Smooth muscle cell (in vitro differentiated cells): ENCODE measurements at regions not wholly inside any gene's neighbourhood (a gene's known extent, or its start where the extent isn't known, plus 50 kb on each side); places are given as distances from the start of the nearest gene placed in this dataset.

Experiments
- DNase-seq: peaks from one replicate; lab custom pipeline; 2025; ENCODE audit not compliant: unreplicated experiment; lab: John Stamatoyannopoulos, UW
- H2AFZ ChIP-seq: fragments of 200-600 bp; sonication (generic); 2 replicates; pipeline ENCODE4 v1.6.0; 2016; ENCODE audit warnings: antibody characterized with exemption, low read depth, mild to moderate bottlenecking
- H3F3A ChIP-seq: fragments of 200-600 bp; sonication (generic); 2 replicates; pipeline ENCODE4 v1.6.0; 2017; ENCODE audit warnings: antibody characterized with exemption, low read depth
- H3K27ac ChIP-seq: fragments of 200-600 bp; sonication (generic); 2 replicates; pipeline ENCODE4 v1.5.1; 2016; ENCODE audit warnings: low read depth, mild to moderate bottlenecking
- H3K27me3 ChIP-seq: fragments of 200-600 bp; sonication (generic); 2 replicates; pipeline ENCODE4 v1.6.1; 2016; ENCODE audit warnings: low read depth, mild to moderate bottlenecking
- H3K36me3 ChIP-seq: fragments of 200-600 bp; sonication (generic); 2 replicates; pipeline ENCODE4 v1.5.1; 2016; ENCODE audit warnings: low read depth
- H3K4me1 ChIP-seq: fragments of 200-600 bp; sonication (generic); 2 replicates; pipeline ENCODE4 v1.5.1; 2016; ENCODE audit warnings: low read depth
- H3K4me2 ChIP-seq: fragments of 200-600 bp; sonication (generic); 2 replicates; pipeline ENCODE4 v1.6.0; 2016; ENCODE audit warnings: mild to moderate bottlenecking
- H3K4me3 ChIP-seq: fragments of 200-600 bp; sonication (generic); 2 replicates; pipeline ENCODE4 v1.5.1; 2016; ENCODE audit warnings: mild to moderate bottlenecking
- H3K79me2 ChIP-seq: fragments of 200-600 bp; sonication (generic); 2 replicates; pipeline ENCODE4 v1.6.0; 2016; ENCODE audit warnings: low read depth, mild to moderate bottlenecking
- H3K9ac ChIP-seq: fragments of 200-600 bp; sonication (generic); 2 replicates; pipeline ENCODE4 v1.6.0; 2016; ENCODE audit warnings: low read depth
- H3K9me3 ChIP-seq: fragments of 200-600 bp; sonication (generic); replicated peaks from 2 replicates; pipeline ENCODE4 v1.5.1; 2016; ENCODE audit warnings: low read depth
- H4K20me1 ChIP-seq: fragments of 200-600 bp; sonication (generic); 2 replicates; pipeline ENCODE4 v1.6.0; 2016; ENCODE audit warnings: low read depth
- CTCF ChIP-seq: fragments of 200-600 bp; sonication (generic); IDR thresholded peaks from 2 replicates; pipeline ENCODE4 v1.5.1; 2017; ENCODE audit warnings: borderline replicate concordance, mild to moderate bottlenecking, antibody characterized with exemption; ENCODE audit not compliant: insufficient read depth, poor library complexity, severe bottlenecking
- WGBS: methylation state at CpG from one replicate; pipeline ENCODE4 v1.1.7; 2016; ENCODE audit warnings: low lambda C conversion rate; 5-methylcytosine and 5-hydroxymethylcytosine counted together

- no peaks in the 10 kb centered on the region for H4K20me1 ChIP-seq
- H3F3A ChIP-seq = no peaks in the 10 kb centered on the region
- TF ChIP-seq CTCF = no peak
- no peak overlapping the region for H3K27ac ChIP-seq
- no peak overlapping the region for H2AFZ ChIP-seq
- no peaks in the 10 kb centered on the region for H3K9me3 ChIP-seq
- WGBS = 77% methylated on average over 4 of the region's 4 CpGs
- H3K9ac ChIP-seq = no peak overlapping the region
- no peak overlapping the region for H3K4me3 ChIP-seq
- H3K79me2 ChIP-seq = no peaks in the 10 kb centered on the region
- no peaks in the 10 kb centered on the region for H3K36me3 ChIP-seq
- H3K4me2 ChIP-seq = no peak overlapping the region
- H3K27me3 ChIP-seq = no peaks in the 10 kb centered on the region
- DNase-seq = no peak
- H3K4me1 ChIP-seq = peaks cover 6% of the 10 kb centered on the region
Observed at GRCh38 chr6:2550247-2550646, 200.5 kb downstream of the MYLK4 start.

- no peak overlapping the region for H3K27ac ChIP-seq
- H3K4me1 ChIP-seq = peaks cover 4% of the 10 kb centered on the region
- H4K20me1 ChIP-seq = no peaks in the 10 kb centered on the region
- no peaks in the 10 kb centered on the region for H3K79me2 ChIP-seq
- H3K27me3 ChIP-seq = no peaks in the 10 kb centered on the region
- TF ChIP-seq CTCF = no peak
- H3F3A ChIP-seq = no peaks in the 10 kb centered on the region
- no peak overlapping the region for H3K4me3 ChIP-seq
- no peaks in the 10 kb centered on the region for H3K36me3 ChIP-seq
- WGBS = 63% methylated on average over 3 of the region's 3 CpGs
- H3K9ac ChIP-seq = no peak overlapping the region
- H3K4me2 ChIP-seq = no peak overlapping the region
- no peaks in the 10 kb centered on the region for H3K9me3 ChIP-seq
- no peak for DNase-seq
- no peak overlapping the region for H2AFZ ChIP-seq
Observed at GRCh38 chr6:2549834-2550233, 200.9 kb downstream of the MYLK4 start.

GRCh38 chr6:2547355-2547754 lies 203.4 kb downstream of the MYLK4 start:
- Histone ChIP-seq H3K9ac (no peak overlapping the region), H3F3A (no peaks in the 10 kb centered on the region), H3K79me2 (no peaks in the 10 kb centered on the region), H2AFZ (no peak overlapping the region), H3K9me3 (no peaks in the 10 kb centered on the region), H3K4me3 (no peak overlapping the region), H3K27me3 (no peaks in the 10 kb centered on the region), H4K20me1 (no peaks in the 10 kb centered on the region), H3K36me3 (no peaks in the 10 kb centered on the region), H3K4me1 (no peaks in the 10 kb centered on the region), H3K27ac (no peak overlapping the region), H3K4me2 (no peak overlapping the region)
- WGBS = 64% methylated on average over 4 of the region's 4 CpGs
- no peak for DNase-seq
- TF ChIP-seq CTCF = no peak

GRCh38 chr6:2546901-2547300 lies 203.8 kb downstream of the MYLK4 start:
- Histone ChIP-seq H3K4me2 (no peak overlapping the region), H3K27ac (no peak overlapping the region), H3K9me3 (no peaks in the 10 kb centered on the region), H3K79me2 (no peaks in the 10 kb centered on the region), H3K27me3 (no peaks in the 10 kb centered on the region), H3K9ac (no peak overlapping the region), H2AFZ (no peak overlapping the region), H3K36me3 (no peaks in the 10 kb centered on the region), H4K20me1 (no peaks in the 10 kb centered on the region), H3K4me1 (no peaks in the 10 kb centered on the region), H3F3A (no peaks in the 10 kb centered on the region), H3K4me3 (no peak overlapping the region)
- no peak for TF ChIP-seq CTCF
- no peak for DNase-seq
- 90% methylated on average over 8 of the region's 8 CpGs for WGBS
